ENCODE measurements at regions not wholly inside any gene's neighbourhood (a gene's known extent, or its start where the extent isn't known, plus 50 kb on each side); places are given as distances from the start of the nearest gene placed in this dataset.

GRCh38 chr1:191913260-191913977 lies 244.8 kb upstream of the RGS18 start:
- no peak for TF ChIP-seq CTCF (IDR thresholded peaks at IDR 0.05; ENCODE audit: poor library complexity, severe bottlenecking)
- H3K27ac ChIP-seq (ENCODE audit: poor library complexity, severe bottlenecking): no peak overlapping the region

GRCh38 chr1:191929383-191929782 lies 228.9 kb upstream of the RGS18 start:
- TF ChIP-seq CTCF (IDR thresholded peaks at IDR 0.05; ENCODE audit: poor library complexity, severe bottlenecking): no peak
- ATAC-seq (ENCODE audit: low read depth): no peak

More at GRCh38 chr1:191913260-191913977, 244.8 kb upstream of the RGS18 start:
- Histone ChIP-seq H3K27me3 (ENCODE audit: insufficient read depth, poor library complexity, severe bottlenecking) (no peaks in the 10 kb centered on the region), H3K4me1 (ENCODE audit: insufficient read depth, poor library complexity, severe bottlenecking) (no peaks in the 10 kb centered on the region), H3K36me3 (ENCODE audit: low read depth) (no peaks in the 10 kb centered on the region), H3K9me3 (ENCODE audit: severe bottlenecking) (no peaks in the 10 kb centered on the region), H3K4me3 (ENCODE audit: severe bottlenecking) (no peak overlapping the region)
- DNase-seq (ENCODE audit: low spot score) (no peak), ATAC-seq (ENCODE audit: low read depth) (no peak)

GRCh38 chr1:191943684-191944083 lies 214.6 kb upstream of the RGS18 start:
- DNase-seq (ENCODE audit: low spot score) (no peak), ATAC-seq (ENCODE audit: low read depth) (no peak)
- TF ChIP-seq CTCF (IDR thresholded peaks at IDR 0.05; ENCODE audit: poor library complexity, severe bottlenecking): no peak
- Histone ChIP-seq H3K27me3 (ENCODE audit: insufficient read depth, poor library complexity, severe bottlenecking) (no peaks in the 10 kb centered on the region), H3K27ac (ENCODE audit: poor library complexity, severe bottlenecking) (no peak overlapping the region), H3K4me1 (ENCODE audit: insufficient read depth, poor library complexity, severe bottlenecking) (no peaks in the 10 kb centered on the region), H3K36me3 (ENCODE audit: low read depth) (no peaks in the 10 kb centered on the region), H3K9me3 (ENCODE audit: severe bottlenecking) (no peaks in the 10 kb centered on the region), H3K4me3 (ENCODE audit: severe bottlenecking) (no peak overlapping the region)

More at GRCh38 chr1:191929383-191929782, 228.9 kb upstream of the RGS18 start:
- Histone ChIP-seq H3K36me3 (ENCODE audit: low read depth) (no peaks in the 10 kb centered on the region), H3K9me3 (ENCODE audit: severe bottlenecking) (no peaks in the 10 kb centered on the region), H3K4me3 (ENCODE audit: severe bottlenecking) (no peak overlapping the region), H3K27ac (ENCODE audit: poor library complexity, severe bottlenecking) (no peak overlapping the region), H3K4me1 (ENCODE audit: insufficient read depth, poor library complexity, severe bottlenecking) (no peaks in the 10 kb centered on the region), H3K27me3 (ENCODE audit: insufficient read depth, poor library complexity, severe bottlenecking) (no peaks in the 10 kb centered on the region)
- no peak for DNase-seq (ENCODE audit: low spot score)

GRCh38 chr1:191953526-191953925 lies 204.7 kb upstream of the RGS18 start:
- ATAC-seq (ENCODE audit: low read depth): no peak
- no peaks in the 10 kb centered on the region for H3K36me3 ChIP-seq (ENCODE audit: low read depth)
- H3K4me1 ChIP-seq (ENCODE audit: insufficient read depth, poor library complexity, severe bottlenecking): no peaks in the 10 kb centered on the region
- no peaks in the 10 kb centered on the region for H3K9me3 ChIP-seq (ENCODE audit: severe bottlenecking)
- no peak overlapping the region for H3K27ac ChIP-seq (ENCODE audit: poor library complexity, severe bottlenecking)
- no peak overlapping the region for H3K4me3 ChIP-seq (ENCODE audit: severe bottlenecking)
- H3K27me3 ChIP-seq (ENCODE audit: insufficient read depth, poor library complexity, severe bottlenecking): peaks cover 6% of the 10 kb centered on the region
- TF ChIP-seq CTCF (IDR thresholded peaks at IDR 0.05; ENCODE audit: poor library complexity, severe bottlenecking): no peak
- no peak for DNase-seq (ENCODE audit: low spot score)

GRCh38 chr1:191959856-191960255 lies 198.4 kb upstream of the RGS18 start:
- TF ChIP-seq CTCF (IDR thresholded peaks at IDR 0.05; ENCODE audit: poor library complexity, severe bottlenecking): no peak
- Histone ChIP-seq H3K27ac (ENCODE audit: poor library complexity, severe bottlenecking) (no peak overlapping the region), H3K36me3 (ENCODE audit: low read depth) (no peaks in the 10 kb centered on the region), H3K4me1 (ENCODE audit: insufficient read depth, poor library complexity, severe bottlenecking) (no peaks in the 10 kb centered on the region), H3K4me3 (ENCODE audit: severe bottlenecking) (no peak overlapping the region), H3K27me3 (ENCODE audit: insufficient read depth, poor library complexity, severe bottlenecking) (peaks cover 3% of the 10 kb centered on the region), H3K9me3 (ENCODE audit: severe bottlenecking) (no peaks in the 10 kb centered on the region)
- DNase-seq (ENCODE audit: low spot score) (no peak), ATAC-seq (ENCODE audit: low read depth) (no peak)
